HG02571 (cell line): ENCODE measurements at regions not wholly inside any gene's neighbourhood (a gene's known extent, or its start where the extent isn't known, plus 50 kb on each side); places are given as distances from the start of the nearest gene placed in this dataset.
"Not testable (repeated sequence)": the region's sequence is repeated elsewhere in the genome, so short reads cannot be mapped to it uniquely, and the experiment has no call there.

Experiments
- ATAC-seq: cut with Tn5 transposase; IDR thresholded peaks from one replicate; pipeline ENCODE4 v1.9.1; 2021; ENCODE audit warnings: mild to moderate bottlenecking, moderate library complexity; ENCODE audit not compliant: unreplicated experiment

DNA sequence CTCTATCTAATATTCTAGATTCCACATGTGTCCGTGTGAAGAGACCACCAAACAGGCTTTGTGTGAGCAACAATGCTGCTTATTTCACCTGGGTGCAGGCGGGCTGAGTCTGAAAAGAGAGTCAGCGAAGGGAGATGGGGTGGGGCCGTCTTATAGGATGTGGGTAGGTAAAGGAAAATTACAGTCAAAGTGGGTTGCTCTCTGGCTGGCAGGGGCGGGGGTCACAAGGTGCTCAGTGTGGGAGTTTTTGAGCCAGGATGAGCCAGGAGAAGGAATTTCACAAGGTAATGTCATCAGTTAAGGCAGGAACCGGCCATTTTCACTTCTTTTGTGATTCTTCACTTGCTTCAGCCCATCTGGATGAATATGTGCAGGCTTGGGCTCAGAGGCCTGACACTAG is 779.3 kb downstream of the RNF144A start:
- not testable (repeated sequence) for ATAC-seq

- ATAC-seq, result no peak
These were observed 779.8 kb downstream of the RNF144A start for GRCh38 chr2:7697052-7697451.

GRCh38 chr2:7701791-7702190 is 784.6 kb downstream of the RNF144A start:
- ATAC-seq, result no peak

- no peak for ATAC-seq
These were observed 785.8 kb downstream of the RNF144A start for GRCh38 chr2:7703048-7703447.

GRCh38 chr2:7703543-7704144 is 786.4 kb downstream of the RNF144A start:
- ATAC-seq, result no peak

DNA sequence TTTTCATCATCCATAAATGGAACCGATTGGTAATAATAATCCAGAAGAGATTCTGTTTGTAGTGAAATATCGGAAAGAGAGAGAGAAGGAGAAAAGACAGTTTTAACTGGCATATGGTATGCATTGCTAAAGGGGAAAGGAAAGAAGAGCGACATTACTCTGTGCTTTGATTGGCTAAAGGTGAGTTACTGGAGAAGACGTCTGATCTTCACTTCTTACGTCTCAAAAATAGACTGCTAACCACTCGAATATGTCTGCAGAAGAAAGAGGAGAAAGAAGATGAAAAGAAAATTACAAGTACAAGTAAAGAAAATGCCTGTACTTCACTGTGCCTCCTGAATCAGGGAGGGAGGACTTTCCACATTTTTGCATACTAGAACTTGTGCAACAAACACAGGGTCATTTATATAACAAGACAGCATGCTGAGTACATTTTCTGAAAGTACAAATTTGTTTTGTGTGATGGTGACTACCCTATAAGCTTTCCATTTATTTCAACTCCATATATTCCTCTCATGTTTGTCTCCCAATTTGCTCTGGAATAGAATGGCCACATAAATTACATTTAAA is 787.2 kb downstream of the RNF144A start:
- ATAC-seq, result no peak

- no peak for ATAC-seq
These were observed 789.6 kb downstream of the RNF144A start for GRCh38 chr2:7706791-7707190.

DNA sequence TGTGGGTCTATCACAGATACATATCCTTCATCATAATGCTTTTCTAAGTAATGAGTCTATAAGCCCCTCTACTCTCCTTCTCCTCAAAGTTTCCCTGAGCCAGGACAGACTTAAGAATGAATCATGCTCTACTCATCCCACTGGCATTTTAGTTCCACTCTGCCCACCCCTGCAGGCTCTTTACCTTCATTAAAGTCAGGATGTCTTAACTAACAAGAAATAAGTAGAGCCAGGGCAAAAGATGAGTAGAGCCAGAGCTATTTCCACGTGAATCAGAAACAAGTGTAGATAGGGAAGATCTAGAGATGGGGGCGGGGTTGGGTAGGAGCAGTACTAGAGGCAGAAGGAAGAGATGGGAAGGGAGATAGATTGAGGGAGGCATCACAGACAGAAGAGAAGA is 790.5 kb downstream of the RNF144A start:
- ATAC-seq, result no peak

DNA sequence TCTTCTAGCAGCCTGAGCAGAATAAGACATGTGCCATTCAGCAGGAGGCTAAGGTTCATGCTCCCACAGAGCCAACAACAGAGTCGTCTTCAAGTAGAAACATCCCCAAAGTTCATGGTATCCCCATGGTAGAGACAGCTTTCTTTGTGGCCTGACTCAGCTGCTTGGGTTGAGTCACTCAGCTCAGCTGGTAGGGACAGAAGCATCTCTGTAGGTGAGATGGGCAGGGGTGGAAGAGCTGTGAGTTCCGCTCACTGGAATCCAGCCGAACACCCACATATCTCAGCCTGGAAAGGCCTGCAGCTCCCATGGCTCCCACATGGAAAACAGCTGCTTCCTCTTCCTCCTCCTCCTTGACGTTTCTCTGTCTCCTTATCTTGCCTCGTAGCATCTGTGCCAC is 792.7 kb downstream of the RNF144A start:
- ATAC-seq, result no peak

DNA sequence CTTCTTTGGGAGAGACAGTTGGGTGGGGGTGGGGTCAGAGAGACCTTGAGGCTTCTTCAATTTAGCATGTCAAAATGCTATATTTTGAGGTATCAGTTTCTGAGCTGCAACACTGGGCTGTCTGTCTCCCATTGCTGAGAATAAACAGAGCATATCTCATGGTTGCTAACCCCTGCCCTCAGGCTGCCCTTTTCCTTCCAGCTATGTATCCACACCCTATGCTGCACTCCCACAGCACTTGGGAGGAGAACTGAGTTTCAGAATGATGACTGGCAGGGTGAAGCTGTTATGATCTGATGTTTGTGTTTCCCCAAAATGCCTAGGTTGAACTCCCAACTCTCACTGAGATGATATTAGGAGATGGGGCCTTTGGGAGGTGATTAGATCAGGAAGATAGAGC is 794.0 kb downstream of the RNF144A start:
- ATAC-seq, result no peak

DNA sequence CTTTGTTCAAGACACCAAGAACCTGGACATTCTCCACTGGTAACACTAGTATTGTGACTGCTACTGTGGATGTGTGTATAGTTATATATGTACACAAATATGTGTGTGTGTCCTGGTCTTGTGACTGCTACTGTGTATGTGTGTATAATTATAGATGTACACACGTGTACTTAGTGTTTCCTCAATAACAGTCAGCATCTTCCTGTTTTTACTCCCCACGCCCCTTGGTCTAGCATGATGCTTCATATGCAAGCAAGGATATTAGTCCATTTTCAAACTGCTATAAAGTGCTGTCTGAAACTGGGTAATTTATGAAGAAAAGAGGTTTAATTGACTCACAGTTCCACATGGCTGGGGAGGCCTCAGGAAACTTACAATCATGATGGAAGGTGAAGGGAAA is 802.7 kb downstream of the RNF144A start:
- ATAC-seq, result no peak

- ATAC-seq, result no peak
These were observed 804.3 kb downstream of the RNF144A start for GRCh38 chr2:7721413-7721995.

DNA sequence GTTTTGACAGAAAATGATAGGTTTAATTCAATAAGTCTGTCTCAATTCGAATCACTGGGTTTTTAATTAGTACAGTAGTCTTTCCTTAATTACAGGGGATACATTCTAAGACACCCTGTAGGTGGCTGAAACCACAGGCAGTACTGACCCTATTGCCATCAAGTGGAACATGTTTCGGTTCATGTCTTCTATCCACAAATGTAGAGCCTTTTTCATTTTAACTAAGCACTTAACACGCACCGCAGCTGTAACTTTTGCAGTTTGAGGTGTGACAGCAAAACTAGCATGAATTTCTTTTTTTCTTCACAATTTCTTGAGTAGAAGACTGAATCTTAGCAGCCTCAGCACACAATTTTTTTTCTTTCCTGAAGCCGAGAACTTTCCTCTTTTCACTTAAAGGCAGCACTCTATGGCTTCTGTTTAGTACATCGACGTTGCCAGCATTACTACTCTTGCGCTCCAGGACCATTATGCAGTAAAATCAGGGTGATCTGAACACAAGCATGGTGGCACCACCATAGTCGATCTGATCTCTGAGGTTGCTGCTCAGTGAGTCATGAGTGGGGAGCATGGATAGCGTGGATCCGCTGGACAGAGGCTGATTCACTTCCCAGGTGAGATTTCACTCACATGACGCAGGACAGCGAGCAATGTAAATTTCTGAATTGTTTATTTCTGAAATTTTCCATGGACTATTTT is 805.1 kb downstream of the RNF144A start:
- ATAC-seq, result no peak

DNA sequence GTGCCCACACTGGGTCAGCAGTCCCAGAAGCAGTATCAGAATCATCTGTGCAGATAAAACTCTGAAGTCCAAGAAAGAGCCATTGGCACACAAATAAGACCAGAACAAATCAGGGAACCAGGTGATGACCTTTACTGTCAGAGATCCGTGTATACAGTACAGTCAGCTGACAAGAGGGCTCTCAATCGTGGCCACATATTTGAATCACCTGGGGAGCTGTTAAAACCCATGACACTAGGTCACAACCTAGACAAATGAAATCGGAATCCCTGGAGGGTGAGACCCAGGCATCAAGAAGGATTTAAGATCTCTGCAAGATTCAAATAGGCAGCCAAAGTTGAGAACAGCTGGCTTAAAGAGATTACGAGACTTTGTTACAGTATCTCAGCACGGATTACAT is 807.1 kb downstream of the RNF144A start:
- ATAC-seq, result no peak

- ATAC-seq, result no peak
These were observed 808.1 kb downstream of the RNF144A start for GRCh38 chr2:7725171-7725849.

DNA sequence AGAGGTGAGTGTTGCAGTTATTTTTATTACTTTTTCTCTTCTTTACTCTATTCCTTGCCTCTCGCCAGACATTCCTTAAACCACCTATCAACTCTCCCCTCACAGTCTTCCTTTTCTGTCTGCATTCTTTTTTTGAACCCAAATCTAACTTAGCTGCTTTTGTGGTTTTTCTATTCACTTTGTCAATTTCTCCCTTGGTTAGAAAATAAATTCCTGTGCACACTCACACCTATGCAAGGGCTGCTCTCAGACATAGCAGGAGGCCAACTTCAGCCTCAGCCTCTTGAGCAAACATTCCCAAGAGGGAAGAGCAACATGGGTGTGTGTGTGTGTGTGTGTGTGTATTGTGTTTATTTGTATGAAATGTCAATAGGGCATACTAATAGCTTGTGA is 808.6 kb downstream of the RNF144A start:
- ATAC-seq, result no peak

DNA sequence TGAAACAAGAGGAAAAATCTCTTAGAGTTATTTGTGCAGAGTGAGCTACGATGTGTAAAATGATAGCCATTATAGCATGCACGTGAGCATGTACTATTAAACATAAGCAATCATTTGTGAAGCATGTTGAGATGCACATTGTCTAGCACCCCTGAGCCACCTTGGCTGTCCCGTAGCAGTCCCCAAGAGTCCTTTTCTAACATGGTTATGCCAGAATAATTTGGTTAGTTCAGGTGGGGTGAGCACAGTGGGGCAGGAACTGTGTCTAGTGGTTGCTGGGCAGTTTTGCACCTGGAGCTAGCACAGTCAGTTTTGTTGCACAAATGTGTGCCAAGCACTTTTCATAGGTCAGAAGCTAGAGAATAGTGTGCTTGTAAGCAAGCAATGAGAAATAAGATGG is 809.8 kb downstream of the RNF144A start:
- no peak for ATAC-seq

DNA sequence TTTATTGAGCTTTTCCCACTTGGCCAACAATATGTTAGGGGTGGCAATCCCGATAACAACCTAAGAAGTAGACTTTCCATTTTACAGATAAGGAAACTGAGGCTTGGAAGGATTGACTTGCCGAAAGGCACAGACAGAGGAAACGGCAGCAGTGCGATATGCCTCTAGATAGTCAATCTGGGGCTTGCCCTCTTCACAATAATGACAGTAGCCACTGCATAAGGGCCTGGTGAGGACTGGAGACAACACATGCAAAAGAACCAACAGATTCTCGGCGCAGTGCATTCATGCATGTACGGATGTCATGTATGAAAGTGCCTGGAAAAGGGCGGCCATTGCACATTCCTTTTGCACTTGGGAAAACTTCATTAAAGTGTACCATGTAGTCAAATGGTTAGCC is 811.2 kb downstream of the RNF144A start:
- no peak for ATAC-seq

GRCh38 chr2:7730449-7730848 is 813.2 kb downstream of the RNF144A start:
- ATAC-seq, result no peak

- ATAC-seq, result no peak
These were observed 813.8 kb downstream of the RNF144A start for GRCh38 chr2:7730990-7731389.

GRCh38 chr2:7732497-7732896 is 815.3 kb downstream of the RNF144A start:
- no peak for ATAC-seq
